H1 (cell line): ENCODE measurements at regions not wholly inside any gene's neighbourhood (a gene's known extent, or its start where the extent isn't known, plus 50 kb on each side); places are given as distances from the start of the nearest gene placed in this dataset.

ENCODE experiments used
- ASH2L ChIP-seq: fragments of 200-600, 300-600 bp; sonication (generic); IDR thresholded peaks from one replicate; pipeline ENCODE4 v1.7.1; 2017; ENCODE audit warnings: low read length
- ATF2 ChIP-seq: IDR thresholded peaks from 2 replicates; pipeline ENCODE4 v1.6.1; 2012; ENCODE audit warnings: low read length, inconsistent platforms
- BACH1 ChIP-seq: IDR thresholded peaks from 2 replicates; pipeline ENCODE4 v1.6.1; 2012; ENCODE audit warnings: low read length, improper control_type of control experiment
- CHD7 ChIP-seq: fragments of 300-600 bp; sonication (generic); IDR thresholded peaks from 2 replicates; pipeline ENCODE4 v1.7.1; 2012; ENCODE audit warnings: low read length, moderate library complexity, mild to moderate bottlenecking, inconsistent platforms; ENCODE audit not compliant: insufficient replicate concordance
- E2F6 ChIP-seq: IDR thresholded peaks from 2 replicates; pipeline ENCODE4 v1.6.1; 2012; ENCODE audit warnings: inconsistent platforms
- RXRA ChIP-seq: IDR thresholded peaks from 2 replicates; pipeline ENCODE4 v1.6.1; 2011; ENCODE audit warnings: low read depth, mild to moderate bottlenecking, low read length, moderate library complexity; ENCODE audit not compliant: insufficient read depth
- YY1 ChIP-seq: IDR thresholded peaks from 2 replicates; pipeline ENCODE4 v1.6.1; 2011; ENCODE audit warnings: low read depth, mild to moderate bottlenecking, low read length
- ZNF274 ChIP-seq: IDR thresholded peaks from 2 replicates; pipeline ENCODE4 v1.7.0; 2012; ENCODE audit warnings: low read length, borderline replicate concordance; ENCODE audit errors: extremely low read depth

GRCh38 chr18:77442393-77442792 is 192.7 kb downstream of the GALR1 start (continued):
- TF ChIP-seq CHD7 = no peak
- TF ChIP-seq ZNF274 = no peak
- no peak for TF ChIP-seq ATF2
- no peak for TF ChIP-seq BACH1
- TF ChIP-seq YY1 = no peak
- TF ChIP-seq ASH2L = no peak
- no peak for TF ChIP-seq RXRA
- no peak for TF ChIP-seq E2F6
